CD4-positive, alpha-beta T cell treated with Interleukin-6 for 4 hours (primary cell): ENCODE measurements at regions not wholly inside any gene's neighbourhood (a gene's known extent, or its start where the extent isn't known, plus 50 kb on each side); places are given as distances from the start of the nearest gene placed in this dataset.
"Not testable (repeated sequence)": the region's sequence is repeated elsewhere in the genome, so short reads cannot be mapped to it uniquely, and the experiment has no call there.

Experiments used
- DNase-seq: peaks from one replicate; pipeline ENCODE4 v3.0.0-alpha.2; 2020; ENCODE audit warnings: mixed read lengths

GRCh38 chr3:194025951-194026350 lies 110.0 kb upstream of the HES1 start:
- DNase-seq: no peak

- no peak for DNase-seq
These were observed 107.4 kb upstream of the HES1 start for GRCh38 chr3:194028434-194029004.

GRCh38 chr3:194029846-194030245 lies 106.1 kb upstream of the HES1 start:
- DNase-seq: no peak

GRCh38 chr3:194030372-194030771 lies 105.6 kb upstream of the HES1 start:
- no peak for DNase-seq

- no peak for DNase-seq
These were observed 104.6 kb upstream of the HES1 start for GRCh38 chr3:194031349-194031748.

GRCh38 chr3:194031867-194032635 lies 103.9 kb upstream of the HES1 start:
- DNase-seq: no peak

- DNase-seq: no peak
These were observed 103.0 kb upstream of the HES1 start for GRCh38 chr3:194032828-194033435.

GRCh38 chr3:194034346-194035336 lies 101.3 kb upstream of the HES1 start:
- no peak for DNase-seq

GRCh38 chr3:194035406-194036138 lies 100.4 kb upstream of the HES1 start:
- DNase-seq: no peak

- no peak for DNase-seq
These were observed 99.1 kb upstream of the HES1 start for GRCh38 chr3:194036842-194037241.

GRCh38 chr3:194038346-194038745 lies 97.6 kb upstream of the HES1 start:
- not testable (repeated sequence) for DNase-seq

- DNase-seq: no peak
These were observed 97.0 kb upstream of the HES1 start for GRCh38 chr3:194038960-194039359.

- DNase-seq: no peak
These were observed 95.3 kb upstream of the HES1 start for GRCh38 chr3:194040516-194041273.

GRCh38 chr3:194042927-194043326 lies 93.0 kb upstream of the HES1 start:
- no peak for DNase-seq

GRCh38 chr3:194043516-194043915 lies 92.4 kb upstream of the HES1 start:
- no peak for DNase-seq

- no peak for DNase-seq
These were observed 90.7 kb upstream of the HES1 start for GRCh38 chr3:194045289-194045688.

GRCh38 chr3:194045919-194046318 lies 90.0 kb upstream of the HES1 start:
- no peak for DNase-seq

GRCh38 chr3:194046531-194046930 lies 89.4 kb upstream of the HES1 start:
- no peak for DNase-seq

- no peak for DNase-seq
These were observed 88.8 kb upstream of the HES1 start for GRCh38 chr3:194046995-194047645.

GRCh38 chr3:194049394-194049793 lies 86.6 kb upstream of the HES1 start:
- DNase-seq: no peak

- DNase-seq: no peak
These were observed 85.1 kb upstream of the HES1 start for GRCh38 chr3:194050782-194051320.
